Gastroesophageal sphincter (tissue), 3 donors: ENCODE measurements at regions not wholly inside any gene's neighbourhood (a gene's known extent, or its start where the extent isn't known, plus 50 kb on each side); places are given as distances from the start of the nearest gene placed in this dataset.

Experiments used
- EP300 ChIP-seq: sonication (generic); formaldehyde crosslinking; IDR thresholded peaks from one replicate; pipeline ENCODE4 v1.6.1; 2017; ENCODE audit warnings: antibody characterized with exemption, mild to moderate bottlenecking
- POLR2A ChIP-seq, 2 donors: fragments of 450-650 bp; IDR thresholded peaks; one replicate each; pipeline ENCODE4 v1.6.1; 2017; ENCODE audit warnings: antibody characterized with exemption in 2 of 2, mild to moderate bottlenecking in 2 of 2, moderate library complexity in 1 of 2
- POLR2AphosphoS5 ChIP-seq: sonication (generic); formaldehyde crosslinking; IDR thresholded peaks from one replicate; pipeline ENCODE4 v1.6.1; 2017; ENCODE audit warnings: antibody characterized with exemption
- TF ChIP-seq, protein P1 (sequence below), 4 experiments: fragments of 200-600 bp in 2 of 4; fragments of 450-650 bp in 2 of 4; sonication (generic) in 1 of 4; IDR thresholded peaks; one replicate each; pipeline ENCODE4 v1.5.1; 2017 to 2019; ENCODE audit warnings: antibody characterized with exemption in 4 of 4, mild to moderate bottlenecking in 2 of 4, moderate library complexity in 2 of 4

DNA sequence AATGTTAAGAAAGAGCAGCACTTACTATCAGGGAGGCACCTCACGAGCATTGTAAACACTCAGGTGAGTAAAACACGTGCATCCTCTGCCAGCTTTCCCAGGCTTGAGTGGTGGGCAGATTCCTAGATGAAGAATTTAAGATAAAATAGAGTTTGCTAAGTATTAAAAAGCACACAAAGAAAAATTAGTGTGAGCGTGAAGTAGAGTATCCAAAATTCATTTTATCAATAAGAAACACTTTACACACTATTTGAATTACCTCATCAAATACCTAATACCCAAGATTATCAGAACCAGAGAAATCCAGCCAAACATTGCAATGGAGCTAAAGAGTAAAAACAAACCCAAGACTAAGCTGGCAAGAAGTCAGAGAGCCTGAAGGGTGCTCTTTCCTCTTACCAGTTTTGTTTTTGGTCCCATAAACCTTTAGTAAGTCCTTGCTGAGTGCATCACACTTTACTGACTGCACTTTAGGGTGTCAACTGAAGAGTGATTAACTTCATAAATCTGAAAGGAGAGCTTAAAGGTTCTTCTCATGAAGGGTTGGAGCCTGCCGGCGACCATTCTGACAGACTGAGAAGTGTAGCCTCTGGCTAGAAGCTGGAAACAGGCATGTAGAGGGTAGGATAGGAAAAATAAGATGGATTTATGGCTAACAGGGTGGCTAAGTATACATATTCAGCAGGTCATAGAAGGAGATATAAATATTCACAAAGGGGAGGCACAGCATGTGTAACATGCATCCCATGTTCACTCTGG lies 151.1 kb downstream of the SLC7A11 start:
- no peak for TF ChIP-seq POLR2A (IDR thresholded peaks at IDR 0.05)
- TF ChIP-seq POLR2AphosphoS5: no peak
- TF ChIP-seq, protein P1, sequence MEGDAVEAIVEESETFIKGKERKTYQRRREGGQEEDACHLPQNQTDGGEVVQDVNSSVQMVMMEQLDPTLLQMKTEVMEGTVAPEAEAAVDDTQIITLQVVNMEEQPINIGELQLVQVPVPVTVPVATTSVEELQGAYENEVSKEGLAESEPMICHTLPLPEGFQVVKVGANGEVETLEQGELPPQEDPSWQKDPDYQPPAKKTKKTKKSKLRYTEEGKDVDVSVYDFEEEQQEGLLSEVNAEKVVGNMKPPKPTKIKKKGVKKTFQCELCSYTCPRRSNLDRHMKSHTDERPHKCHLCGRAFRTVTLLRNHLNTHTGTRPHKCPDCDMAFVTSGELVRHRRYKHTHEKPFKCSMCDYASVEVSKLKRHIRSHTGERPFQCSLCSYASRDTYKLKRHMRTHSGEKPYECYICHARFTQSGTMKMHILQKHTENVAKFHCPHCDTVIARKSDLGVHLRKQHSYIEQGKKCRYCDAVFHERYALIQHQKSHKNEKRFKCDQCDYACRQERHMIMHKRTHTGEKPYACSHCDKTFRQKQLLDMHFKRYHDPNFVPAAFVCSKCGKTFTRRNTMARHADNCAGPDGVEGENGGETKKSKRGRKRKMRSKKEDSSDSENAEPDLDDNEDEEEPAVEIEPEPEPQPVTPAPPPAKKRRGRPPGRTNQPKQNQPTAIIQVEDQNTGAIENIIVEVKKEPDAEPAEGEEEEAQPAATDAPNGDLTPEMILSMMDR (IDR thresholded peaks at IDR 0.05): no peak
- no peak for TF ChIP-seq EP300
